CD4-positive, alpha-beta T cell treated with Interferon alpha-2 for 1 hour (primary cell): ENCODE measurements at regions not wholly inside any gene's neighbourhood (a gene's known extent, or its start where the extent isn't known, plus 50 kb on each side); places are given as distances from the start of the nearest gene placed in this dataset.

Experiments used
- DNase-seq, 2 donors: peaks; one replicate each; pipeline ENCODE4 v3.0.0-alpha.2; 2020 to 2022

DNA sequence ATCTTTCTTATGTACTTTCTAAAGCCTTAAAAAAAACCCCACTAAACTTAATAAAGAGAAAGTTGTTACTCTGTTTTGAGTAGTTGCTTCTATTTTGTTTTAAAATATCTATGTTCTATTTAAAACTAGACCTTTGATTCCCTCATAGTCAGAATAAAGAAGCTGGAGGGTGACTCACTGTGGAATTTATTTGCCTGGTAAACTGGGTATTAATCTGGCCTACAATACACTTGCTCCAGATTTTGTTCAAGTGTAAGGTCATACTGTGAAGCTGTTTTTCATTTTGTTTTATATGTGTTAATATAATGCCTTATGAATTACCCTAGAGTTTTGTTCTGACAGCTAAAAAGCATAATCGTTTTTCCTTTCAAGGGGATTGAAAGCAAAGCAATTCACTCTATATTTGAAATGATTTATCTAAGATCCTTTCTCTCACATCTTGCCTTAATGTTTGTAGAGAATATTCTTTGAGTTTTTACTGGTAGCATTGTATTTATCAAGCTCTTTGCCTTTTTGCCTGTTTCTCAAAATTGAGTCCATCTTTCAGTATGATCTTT, 277.4 kb upstream of the PITX2 start:
- DNase-seq: no peak

- DNase-seq: no peak
Observed at GRCh38 chr4:110902500-110902899, 279.6 kb upstream of the PITX2 start.

DNA sequence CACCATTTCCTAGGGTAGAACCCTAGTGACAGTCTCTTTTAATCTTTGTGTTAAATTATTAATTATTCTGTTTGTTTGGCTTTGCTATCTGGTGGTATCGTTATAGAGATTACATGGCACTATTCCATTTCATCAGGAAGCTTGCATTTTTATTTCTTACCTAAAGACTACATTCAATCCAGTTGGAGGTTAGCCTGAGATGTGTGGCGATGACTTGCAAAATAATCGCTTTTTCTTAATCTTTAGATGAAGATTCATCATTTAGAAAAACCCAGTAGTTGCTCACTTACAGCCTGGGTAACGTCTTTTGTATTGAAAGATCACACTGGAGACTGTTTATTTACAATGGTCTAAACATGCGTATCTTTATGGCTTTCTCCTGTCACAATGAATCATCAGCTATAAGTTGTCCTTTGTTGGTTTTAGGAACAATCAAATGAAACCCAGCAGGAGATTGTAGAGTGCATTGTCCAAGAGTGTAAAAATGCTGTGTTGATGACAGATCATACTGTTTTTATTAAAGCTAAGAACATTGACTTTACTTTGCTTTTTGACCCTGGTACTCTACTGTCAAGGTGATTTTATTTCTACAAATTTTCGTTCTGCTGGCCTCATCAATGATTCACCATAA, 281.7 kb upstream of the PITX2 start:
- DNase-seq: no peak

DNA sequence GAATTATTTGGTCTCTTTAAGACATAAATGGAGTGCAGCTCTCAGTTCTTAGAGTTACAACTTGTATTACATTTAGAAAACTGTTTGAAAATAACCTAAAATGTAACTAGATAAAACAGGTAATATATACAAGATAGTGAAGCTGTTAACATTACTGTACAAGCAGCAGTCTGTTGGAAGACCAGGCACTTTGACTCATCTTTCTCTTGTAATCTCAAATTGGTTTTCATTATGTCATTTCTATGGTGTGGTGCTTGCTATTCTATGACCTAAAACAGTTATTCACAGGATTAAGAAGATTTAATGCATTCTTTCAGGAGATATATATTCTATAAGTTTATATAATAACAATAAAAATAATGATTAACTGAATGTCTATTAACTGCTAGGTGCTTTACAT, 282.5 kb upstream of the PITX2 start:
- DNase-seq: no peak

- DNase-seq: no peak
Observed at GRCh38 chr4:110907801-110908313, 285.0 kb upstream of the PITX2 start.

GRCh38 chr4:110914791-110915190, 291.9 kb upstream of the PITX2 start:
- no peak for DNase-seq

DNA sequence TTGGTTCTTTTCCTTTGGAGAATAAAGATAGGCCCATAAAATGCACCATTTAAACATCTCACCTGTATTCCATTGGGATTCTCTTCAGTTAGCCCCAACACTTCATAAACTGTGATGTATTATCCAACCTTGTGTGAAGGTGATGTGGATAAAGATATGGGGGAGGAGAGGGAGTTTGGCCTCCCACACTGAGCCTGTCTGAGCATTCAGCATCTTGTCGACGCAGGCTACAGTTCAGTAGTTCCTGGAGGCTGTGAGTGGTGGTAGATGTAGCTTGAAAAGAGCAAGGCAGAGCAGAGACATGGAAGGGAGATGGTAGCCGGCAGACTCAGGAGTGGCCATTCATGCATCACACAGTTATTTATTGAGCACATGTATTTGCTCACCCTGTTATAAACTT, 292.4 kb upstream of the PITX2 start:
- no peak for DNase-seq

GRCh38 chr4:110916505-110916904, 293.6 kb upstream of the PITX2 start:
- DNase-seq: no peak

GRCh38 chr4:110917835-110918234, 295.0 kb upstream of the PITX2 start:
- DNase-seq: no peak

- no peak for DNase-seq
Observed at GRCh38 chr4:110920990-110921389, 298.1 kb upstream of the PITX2 start.

- DNase-seq: no peak
Observed at GRCh38 chr4:110924761-110925160, 301.9 kb upstream of the PITX2 start.

DNA sequence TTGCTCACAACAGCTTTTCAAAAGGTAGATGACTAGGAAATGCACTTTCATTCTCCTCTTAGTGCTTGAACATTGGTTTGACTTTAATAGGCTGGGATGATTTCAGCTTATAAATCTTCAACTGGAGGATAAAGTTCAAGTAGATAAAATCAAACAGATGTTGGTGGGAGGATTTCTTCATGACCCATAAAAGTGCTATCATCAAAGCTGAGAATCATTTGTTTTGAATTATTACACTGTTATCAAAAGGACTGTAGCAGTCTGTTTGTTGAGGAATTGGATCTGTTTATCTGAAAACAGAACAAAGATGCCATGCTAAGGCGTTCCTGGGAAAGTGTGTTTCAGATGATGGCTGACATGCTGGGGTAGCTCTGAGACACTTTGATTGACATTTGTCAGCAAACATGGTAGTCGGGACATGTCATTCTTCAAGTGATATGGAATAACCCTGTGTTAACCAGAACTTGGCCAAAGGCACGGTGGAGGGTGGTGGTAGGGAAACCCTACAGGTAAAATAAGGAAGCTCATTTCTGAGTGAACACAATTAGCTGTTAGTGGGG, 304.0 kb upstream of the PITX2 start:
- DNase-seq: no peak

DNA sequence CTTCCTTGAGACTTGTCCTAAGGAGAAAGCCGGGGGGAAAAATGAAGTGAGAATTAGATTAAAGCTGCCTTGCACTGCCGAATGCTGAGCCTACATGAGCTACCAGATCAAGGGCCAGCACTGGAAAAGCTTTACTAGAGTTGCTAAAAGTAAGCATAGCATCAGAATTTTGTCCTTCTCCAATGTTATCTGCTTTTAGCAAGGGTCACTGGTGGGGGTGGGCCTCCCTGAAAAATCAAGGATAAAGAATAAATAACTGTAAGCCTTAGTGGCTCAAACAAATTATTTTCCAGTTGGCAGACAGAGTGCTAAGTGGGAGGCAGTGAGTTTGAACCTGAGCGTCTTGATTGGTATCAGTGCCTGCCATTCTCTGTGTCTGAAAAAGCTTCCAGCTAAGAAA, 310.5 kb upstream of the PITX2 start:
- no peak for DNase-seq

DNA sequence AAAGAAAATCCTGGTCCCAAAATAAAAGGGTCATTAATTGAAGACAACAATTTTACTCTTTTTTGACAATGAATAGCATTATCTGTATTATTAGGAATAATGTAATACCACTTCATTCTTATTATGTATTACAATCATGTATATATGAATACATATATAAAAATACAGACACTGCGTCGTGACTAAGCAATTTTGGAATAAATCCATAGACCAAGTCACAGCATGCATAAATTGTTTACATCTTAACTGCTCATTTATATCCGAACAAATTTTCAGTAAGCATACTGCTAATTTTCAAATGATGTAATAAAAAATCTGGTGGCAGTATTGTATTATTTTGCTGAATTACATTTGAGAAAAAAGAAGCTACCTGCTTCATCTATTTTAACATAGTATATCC, 321.6 kb upstream of the PITX2 start:
- DNase-seq: no peak

DNA sequence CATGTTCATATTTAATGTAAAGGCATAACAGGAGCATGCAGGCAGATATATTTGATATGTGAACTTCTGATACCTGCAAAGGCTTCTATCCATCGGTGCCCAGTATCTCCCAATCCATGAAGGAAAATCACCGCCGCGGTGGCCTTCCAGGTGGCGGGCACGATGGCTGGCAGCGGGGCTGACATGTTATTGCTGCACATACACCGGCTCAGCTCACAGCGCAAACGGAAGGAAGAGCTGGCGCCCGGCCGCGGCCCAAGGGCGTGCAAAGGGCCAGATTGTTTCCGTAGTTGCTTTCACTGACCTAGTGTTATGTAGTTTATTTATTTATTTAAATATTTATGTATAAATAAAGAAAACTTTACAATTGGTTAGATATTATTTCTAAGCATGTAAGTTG, 322.7 kb upstream of the PITX2 start:
- no peak for DNase-seq

- DNase-seq: no peak
Observed at GRCh38 chr4:110949542-110949941, 326.7 kb upstream of the PITX2 start.

DNA sequence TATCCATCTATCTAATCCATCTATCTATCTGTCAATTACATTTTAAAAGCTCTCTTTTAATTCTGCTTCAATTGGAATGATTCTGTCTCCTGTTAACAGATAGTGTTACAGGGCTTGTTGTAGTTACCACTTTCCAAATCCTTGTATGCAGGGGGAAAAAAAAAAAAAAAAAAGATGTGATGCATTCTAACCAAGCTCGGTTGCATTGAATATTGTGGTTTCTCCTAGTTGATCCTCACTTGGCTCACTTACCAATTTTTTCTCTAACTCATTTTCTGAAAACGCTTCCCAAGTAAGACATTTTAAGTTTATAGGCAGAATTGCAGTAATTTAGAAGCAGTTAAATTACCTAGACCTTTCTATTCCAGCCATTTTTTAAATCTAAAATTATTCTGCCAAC, 327.9 kb upstream of the PITX2 start:
- DNase-seq: no peak

DNA sequence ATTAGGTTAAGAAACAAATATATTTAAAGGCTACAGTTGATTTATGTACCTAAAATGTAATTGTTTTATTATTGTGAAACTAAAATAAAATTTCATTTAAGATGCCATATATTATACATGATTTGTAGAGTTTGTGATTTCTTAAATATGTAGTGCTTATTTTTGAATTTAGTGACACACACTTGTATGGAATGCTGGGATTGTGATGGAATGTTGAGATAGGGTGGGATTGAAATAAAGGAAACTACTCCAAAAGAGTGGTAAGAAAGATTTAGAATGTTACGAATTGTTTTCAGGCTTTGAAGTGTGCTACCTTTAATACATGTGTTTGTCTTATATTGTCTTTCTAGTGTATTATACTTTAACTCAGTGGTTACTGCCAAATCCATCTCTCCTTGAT, 330.3 kb upstream of the PITX2 start:
- DNase-seq: no peak

DNA sequence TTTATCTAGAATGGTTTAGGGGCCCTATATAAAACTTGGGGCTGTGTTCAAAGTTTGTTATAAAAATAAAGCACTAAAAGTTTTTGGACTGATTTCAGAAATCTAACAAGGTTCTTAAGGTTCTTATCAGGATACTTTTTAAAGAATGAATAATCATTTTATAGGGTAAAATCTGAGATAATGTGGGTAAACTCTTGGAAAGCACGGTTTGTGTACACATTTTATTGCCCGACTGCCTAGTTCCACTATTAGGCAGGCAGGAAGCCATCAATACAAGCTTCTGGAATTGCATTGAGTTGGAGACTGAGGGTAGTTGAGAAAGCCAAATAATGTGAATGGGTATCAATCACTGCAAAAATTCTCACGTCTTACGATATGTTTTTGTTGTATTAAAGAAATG, 331.0 kb upstream of the PITX2 start:
- no peak for DNase-seq

- no peak for DNase-seq
Observed at GRCh38 chr4:110955748-110956147, 332.9 kb upstream of the PITX2 start.

DNA sequence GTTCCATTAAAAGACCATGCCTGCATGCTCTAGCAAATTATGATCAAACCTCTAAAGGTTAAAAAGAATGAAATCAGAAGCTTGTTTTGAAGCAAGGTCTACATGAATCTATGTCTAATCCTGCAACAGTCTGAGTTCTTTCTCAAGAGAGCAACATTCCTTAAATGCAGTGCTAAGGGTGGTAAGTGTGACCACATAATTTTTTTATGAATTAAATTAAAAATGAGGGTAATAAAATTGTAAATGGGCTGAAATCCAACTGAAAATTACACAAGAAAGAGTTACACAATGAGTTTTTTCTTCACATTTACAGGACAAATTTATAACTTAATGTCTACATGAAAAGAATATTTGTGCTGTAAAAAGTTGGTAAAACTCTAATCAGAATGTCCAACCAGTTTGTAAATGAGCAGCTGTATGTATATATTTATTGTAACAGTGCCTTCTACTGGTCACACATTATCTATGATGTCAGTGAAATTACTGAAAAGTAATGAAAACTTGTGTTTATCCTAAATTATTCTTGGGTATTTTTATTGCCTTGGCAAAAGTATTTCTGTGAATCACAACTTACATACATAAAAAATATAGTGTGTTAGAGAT, 336.3 kb upstream of the PITX2 start:
- no peak for DNase-seq

GRCh38 chr4:110961066-110961465, 338.2 kb upstream of the PITX2 start:
- no peak for DNase-seq

DNA sequence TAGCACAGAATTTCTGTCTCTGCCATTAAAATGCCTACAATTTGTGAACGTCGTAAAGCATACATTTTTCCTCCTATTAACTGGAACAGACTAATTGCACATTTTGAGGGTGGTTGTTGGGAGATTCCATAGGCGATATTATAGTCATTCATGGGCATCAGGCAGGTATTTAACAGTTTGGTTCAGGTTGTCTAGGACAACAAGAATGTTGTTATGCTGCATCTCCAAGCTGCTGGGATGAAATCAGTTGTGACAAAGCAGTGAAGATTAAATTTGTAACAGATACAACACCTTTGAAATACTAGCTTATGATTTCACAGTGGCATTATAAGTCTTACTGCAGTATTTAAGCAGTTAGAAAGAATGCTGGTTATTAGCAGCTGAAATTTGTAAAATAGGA, 339.7 kb upstream of the PITX2 start:
- no peak for DNase-seq

DNA sequence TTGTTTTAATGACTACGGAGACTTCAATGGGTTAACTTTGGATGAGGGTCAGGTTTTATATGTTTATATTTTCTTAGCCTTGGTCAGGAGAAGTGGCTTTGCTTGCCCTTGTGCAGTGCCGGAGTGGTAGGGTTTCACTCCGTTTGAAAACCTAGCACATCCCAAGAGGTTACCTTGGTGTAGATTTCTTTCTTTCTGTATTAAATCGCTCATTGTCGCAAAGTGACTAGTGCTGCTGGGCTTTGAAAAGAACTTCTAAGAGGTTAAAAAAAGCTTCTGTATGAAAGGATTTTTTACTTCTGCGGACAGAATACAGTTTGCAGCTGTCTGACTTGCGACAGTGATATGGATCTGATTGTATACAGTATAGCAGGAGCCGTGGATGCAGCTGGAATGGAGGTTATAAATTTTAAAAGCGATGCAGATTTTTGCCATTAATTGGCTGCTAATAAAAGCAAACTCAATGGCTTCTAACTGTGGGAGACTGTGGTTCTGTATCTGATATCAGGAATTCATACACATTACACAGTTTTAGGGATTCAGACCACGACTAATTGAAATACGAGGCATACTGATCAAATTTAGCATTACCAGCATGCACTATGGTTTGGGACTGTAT, 340.9 kb upstream of the PITX2 start:
- no peak for DNase-seq
